ENCODE measurements at regions not wholly inside any gene's neighbourhood (a gene's known extent, or its start where the extent isn't known, plus 50 kb on each side); places are given as distances from the start of the nearest gene placed in this dataset.

- no peak for DNase-seq
Measured at GRCh38 chr18:59954755-59955156, 55.0 kb downstream of the PMAIP1 start.

GRCh38 chr18:59954241-59954640, 54.4 kb downstream of the PMAIP1 start:
- no peak for DNase-seq

Data from activated naive CD4-positive, alpha-beta T cell treated with Interleukin-2 at 50 U/mL for 16 hours (primary cell).